HG02678 (cell line): ENCODE measurements at regions not wholly inside any gene's neighbourhood (a gene's known extent, or its start where the extent isn't known, plus 50 kb on each side); places are given as distances from the start of the nearest gene placed in this dataset.
A peak's percentile ranks its signal among the peaks of the same experiment; 100 is the strongest.
"Not testable (repeated sequence)": the region's sequence is repeated elsewhere in the genome, so short reads cannot be mapped to it uniquely, and the experiment has no call there.

Source experiments
- ATAC-seq: cut with Tn5 transposase; IDR thresholded peaks from one replicate; pipeline ENCODE4 v1.9.1; 2021; ENCODE audit warnings: mild to moderate bottlenecking, moderate library complexity; ENCODE audit not compliant: unreplicated experiment

- ATAC-seq = not testable (repeated sequence)
These were observed 741.2 kb downstream of the SOCS6 start for GRCh38 chr18:71030085-71030484.

GRCh38 chr18:71028285-71028762 lies 739.5 kb downstream of the SOCS6 start:
- ATAC-seq = no peak

DNA sequence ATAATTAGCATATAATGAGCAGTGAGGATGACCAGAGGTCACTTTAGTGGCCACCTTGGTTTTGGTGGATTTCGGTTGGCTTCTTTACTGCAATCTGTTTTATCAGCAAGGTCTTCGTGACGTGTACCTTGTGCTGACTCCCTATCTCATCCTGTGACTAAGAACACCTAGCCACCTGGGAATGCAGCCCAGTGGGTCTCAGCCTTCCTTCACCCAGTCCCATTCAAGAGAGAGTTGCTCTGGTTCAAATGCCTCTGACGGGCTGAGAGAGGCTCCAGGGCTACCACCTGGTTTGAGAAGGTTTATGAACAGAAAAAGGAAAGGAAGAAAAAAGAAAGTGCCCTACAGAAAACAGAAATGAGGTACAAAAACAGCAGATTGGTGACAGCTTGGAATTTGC lies 738.7 kb downstream of the SOCS6 start:
- ATAC-seq = no peak

DNA sequence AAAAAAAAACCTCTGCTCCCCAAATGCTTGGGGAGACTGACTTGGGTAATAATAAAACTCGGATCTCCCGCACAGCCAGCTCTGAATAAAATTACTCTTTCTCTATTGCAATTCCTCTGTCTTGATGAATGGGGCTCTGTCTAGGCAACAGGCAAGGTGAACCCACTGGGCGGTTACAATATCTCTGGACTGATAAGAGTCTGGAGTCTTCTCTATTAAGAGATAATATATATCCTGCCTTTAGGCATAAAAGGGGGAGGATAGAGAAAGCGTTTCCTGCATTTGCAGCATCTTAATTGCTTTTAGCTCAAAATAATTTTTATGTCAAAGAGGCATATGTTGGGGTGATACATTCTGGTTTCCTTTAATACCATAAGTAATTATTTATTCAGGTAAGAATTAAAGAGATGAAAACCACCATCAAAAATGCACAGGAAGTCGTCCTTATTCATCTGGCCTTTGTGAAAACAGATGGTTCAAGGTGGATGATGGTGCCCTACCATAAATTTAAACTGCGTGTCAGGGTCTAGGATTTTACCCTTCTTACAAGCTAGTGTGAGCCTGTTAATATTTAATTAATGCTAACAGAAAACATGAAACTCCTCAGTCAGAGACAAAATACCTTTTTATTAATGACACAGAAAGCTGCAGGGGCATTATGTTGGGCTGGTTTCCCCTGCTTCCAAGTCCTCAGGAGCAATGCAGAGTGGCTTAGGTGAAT lies 736.8 kb downstream of the SOCS6 start:
- no peak for ATAC-seq

DNA sequence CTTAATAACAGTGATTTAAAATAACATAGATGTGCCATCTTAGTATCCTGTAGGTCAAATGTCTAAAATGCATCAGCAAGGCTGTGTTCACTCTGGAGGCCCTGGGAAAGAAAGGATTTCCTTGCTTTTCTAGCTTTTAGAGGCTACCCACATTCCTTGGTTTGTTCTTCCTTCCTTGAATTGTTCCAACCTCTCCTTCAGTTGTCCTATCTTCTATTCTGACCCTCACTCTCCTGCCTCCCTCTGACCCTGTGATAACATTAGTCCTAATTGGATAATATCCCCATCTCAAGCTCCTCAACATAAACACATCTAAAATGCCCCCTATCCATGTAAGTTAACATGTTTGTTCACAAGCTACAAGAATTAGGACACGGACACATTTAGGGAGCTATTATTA lies 733.5 kb downstream of the SOCS6 start:
- ATAC-seq = no peak

GRCh38 chr18:71021030-71021362 lies 732.2 kb downstream of the SOCS6 start:
- ATAC-seq = no peak

DNA sequence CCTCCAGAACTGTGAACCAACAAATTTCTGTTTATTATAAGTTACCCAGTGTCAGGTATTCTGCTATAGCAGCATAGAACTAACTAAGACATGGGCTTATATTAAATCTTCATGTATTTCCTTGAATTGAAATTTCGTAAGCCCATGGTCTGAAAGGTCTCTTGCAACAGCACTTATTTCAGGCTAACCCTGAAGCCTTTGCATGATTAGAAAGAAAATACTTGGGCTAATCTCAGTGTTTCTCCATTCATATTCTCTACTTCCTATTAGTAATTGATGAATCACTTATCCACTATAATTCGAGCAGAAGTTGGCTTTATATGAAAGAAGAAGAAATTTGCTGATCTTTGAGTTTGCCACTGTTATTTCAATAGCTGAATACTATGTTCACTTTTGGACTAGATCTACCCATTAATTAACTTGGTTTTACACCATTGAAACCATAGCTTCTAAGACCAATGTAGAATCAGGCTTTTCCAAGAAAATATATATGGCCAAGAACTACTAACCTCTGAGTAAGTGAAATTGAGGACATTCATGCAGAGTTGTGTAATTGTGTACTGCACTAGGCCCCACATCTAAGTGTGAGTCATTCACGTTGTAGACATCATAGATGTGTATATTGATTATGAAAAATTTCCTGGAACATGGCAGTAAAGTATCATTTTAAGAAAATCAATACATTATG lies 731.6 kb downstream of the SOCS6 start:
- ATAC-seq = no peak

GRCh38 chr18:71018816-71019215 lies 730.0 kb downstream of the SOCS6 start:
- no peak for ATAC-seq

GRCh38 chr18:71012789-71013188 lies 723.9 kb downstream of the SOCS6 start:
- no peak for ATAC-seq

DNA sequence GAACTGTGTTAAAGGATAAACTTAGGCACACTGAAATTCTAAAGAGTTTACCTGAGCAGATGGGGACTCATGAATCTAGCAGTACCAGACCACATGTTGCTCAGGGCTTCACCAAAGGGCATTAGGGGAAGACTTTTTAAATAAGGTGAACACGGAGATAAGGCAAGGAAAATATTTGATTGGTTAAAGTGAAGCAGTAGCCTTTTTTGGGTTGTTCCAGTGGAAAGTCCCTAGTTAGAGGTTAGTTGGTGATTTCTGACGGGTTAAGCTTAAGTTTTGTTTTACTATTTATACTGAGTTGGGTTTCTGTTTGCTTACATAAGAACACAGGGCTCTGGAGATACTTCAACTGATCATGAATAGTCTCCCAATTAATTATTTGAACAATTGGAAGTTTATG lies 722.5 kb downstream of the SOCS6 start:
- peak; percentile 65 for ATAC-seq

DNA sequence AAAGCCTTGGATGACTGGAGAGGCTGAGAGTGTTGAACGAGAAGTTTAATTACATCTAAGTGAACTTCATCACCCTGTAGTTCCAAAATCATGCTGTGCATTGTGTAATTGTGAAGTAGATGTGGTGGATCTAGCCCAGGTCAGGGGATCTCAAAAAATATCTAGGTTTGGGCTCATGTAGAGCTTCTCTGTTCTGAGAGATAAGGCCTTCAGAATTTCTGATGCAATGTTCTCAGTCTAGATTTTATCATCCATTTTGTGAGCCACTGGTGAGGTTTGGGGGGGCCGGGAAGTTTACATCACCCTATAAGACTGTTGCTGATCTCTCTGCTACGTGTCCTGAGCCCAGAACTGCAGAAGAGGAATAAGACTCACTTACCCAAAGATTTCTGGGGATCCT lies 719.4 kb downstream of the SOCS6 start:
- ATAC-seq = no peak

DNA sequence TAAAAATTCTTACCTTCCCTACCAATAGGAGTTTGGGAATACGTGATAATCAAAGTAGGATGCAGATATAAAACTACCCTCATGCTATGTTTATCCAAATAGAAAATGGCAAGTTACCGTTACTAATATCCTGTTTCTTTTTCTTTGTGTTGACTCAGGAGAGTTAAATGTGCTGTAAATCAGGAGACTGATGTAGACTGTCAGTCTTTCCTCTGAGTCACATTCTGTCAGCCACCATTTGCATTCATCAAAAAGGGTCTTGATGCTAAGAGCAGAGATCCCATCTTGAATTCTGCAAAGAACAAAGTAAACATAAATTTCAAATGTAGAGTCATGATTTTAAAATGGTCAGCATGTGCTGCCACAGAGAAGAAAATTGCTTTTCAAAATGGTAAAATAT lies 712.8 kb downstream of the SOCS6 start:
- ATAC-seq = no peak

- no peak for ATAC-seq
These were observed 709.6 kb downstream of the SOCS6 start for GRCh38 chr18:70998490-70998889.

DNA sequence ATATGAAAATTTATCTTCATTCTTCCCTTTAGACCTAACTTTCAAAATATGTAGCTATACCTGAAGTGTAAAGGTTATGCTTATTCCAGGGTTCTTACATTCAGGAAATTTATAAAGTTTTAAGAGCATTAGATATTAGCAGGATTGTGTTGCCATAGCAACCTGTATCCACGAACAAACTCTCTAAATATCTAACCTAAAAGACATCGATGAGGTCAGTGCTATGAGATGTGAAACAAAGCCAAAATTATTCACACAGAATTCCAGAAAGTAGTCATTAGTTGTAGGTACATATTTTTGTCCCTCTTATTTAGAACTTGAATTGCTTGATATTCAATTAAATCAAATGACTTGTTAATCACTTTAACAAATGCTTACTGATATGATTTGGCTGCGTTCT lies 705.3 kb downstream of the SOCS6 start:
- no peak for ATAC-seq

GRCh38 chr18:70991577-70991976 lies 702.7 kb downstream of the SOCS6 start:
- no peak for ATAC-seq

DNA sequence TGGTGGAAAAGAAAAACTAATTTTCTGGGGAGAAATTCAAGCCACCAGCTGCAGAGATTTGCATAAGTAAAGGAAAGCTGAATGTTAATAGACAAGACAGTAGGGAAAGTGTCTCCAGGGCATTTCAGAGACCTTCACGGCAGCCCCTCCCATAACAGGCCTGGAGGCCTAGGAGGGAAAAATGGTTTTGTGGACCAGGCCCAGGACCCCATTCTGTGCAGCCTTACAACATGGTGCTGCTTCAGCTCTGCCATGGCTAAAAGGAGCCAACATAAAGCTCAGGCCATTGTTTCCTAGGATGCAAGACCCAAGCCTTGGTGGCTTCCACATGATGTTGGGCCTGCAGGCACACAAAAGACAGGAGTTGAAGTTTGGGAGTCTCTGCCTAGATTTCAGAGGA lies 697.1 kb downstream of the SOCS6 start:
- no peak for ATAC-seq

DNA sequence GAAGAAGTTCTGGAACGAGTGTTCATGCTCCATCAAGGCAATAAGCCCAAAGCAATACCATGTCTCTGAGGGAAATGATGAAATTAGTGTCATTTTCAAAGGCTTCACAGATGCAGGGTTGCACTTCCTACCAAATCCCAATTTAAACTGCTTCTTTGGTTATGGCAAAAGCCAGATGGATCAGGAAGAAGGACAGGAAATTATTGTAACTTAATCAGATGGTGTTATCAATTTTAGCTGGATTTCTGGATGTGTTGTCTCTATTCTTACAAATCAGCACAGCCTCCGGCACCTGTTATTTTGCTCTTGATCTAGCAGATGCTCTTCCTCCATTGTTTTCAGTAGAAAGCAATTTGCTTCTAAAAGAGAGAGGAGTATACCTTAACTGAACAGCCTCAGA lies 693.4 kb downstream of the SOCS6 start:
- ATAC-seq = no peak

DNA sequence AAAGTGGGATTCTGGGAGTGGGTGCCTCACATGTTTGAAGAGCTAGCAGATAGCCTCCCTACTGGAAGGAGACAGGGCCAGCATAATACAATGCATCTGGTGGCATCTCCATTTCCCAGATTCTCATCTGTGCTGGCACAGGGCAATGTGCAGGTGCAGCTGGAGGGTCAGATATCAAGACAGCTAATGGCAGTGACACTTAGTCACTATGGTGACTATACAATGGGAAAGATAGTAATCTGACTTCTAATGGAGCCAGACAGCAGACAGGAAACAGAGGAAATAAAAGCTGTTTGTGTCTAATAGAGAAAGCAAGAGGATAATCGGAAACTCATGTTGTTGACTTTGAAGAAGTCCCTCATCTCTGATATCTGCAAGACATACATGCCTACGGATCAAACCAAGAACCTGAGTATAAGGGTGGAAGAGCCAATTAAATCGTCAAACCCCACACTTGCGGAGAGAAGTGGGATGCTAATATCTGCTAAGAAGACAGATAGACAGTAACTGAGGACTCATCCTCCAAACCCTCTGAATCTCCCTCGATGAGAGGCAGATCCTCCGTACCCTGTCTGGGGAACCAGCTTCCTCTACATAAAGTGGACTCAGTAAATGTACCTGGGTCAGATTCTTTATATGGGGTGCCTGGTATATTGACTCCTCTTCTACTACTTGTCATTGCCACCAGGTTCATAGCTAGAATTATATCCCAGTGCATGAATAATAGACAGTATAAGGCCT lies 692.7 kb downstream of the SOCS6 start:
- no peak for ATAC-seq

DNA sequence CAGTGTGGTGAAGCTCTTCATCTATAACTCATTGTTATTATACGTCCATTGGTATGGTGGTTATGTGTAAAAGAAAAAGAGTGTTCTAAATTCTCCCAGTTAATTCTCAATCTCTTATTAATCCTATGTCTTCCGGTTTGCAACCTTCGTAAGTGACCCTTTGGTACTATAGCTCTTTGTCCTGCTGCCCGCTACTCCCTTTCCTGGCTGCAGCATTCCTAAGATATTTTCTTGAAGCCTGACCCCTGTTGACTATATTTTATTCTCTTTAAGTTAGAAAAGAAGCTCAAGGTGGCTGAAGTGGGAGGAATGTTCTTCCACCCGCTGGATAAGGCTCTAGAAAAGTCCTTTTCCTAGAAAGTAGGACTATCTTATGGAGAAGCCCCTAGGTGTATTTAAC lies 684.8 kb downstream of the SOCS6 start:
- no peak for ATAC-seq

- no peak for ATAC-seq
These were observed 677.6 kb downstream of the SOCS6 start for GRCh38 chr18:70966419-70966818.

DNA sequence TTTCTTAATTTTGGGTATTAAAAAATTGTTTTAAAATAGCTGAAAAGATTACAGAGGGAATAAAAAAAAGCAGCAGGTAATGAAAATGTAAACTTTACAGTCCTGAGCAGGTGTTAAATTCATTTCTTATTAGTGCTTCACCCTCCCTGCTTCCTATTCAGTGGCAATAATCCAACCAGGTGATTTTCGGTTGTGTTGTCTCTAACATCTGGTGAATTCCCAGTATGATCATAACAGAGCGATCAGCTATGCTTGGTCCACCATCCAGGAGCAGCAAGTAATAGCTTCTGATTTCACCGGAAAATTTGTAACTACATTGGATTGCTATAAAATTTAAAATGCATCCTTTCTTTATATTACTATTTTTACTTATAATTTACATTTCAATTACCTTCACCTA lies 673.1 kb downstream of the SOCS6 start:
- no peak for ATAC-seq

GRCh38 chr18:70956554-70956953 lies 667.7 kb downstream of the SOCS6 start:
- ATAC-seq = no peak
